GM18870 (cell line): ENCODE measurements at regions not wholly inside any gene's neighbourhood (a gene's known extent, or its start where the extent isn't known, plus 50 kb on each side); places are given as distances from the start of the nearest gene placed in this dataset.
"Not testable (repeated sequence)": the region's sequence is repeated elsewhere in the genome, so short reads cannot be mapped to it uniquely, and the experiment has no call there.

ENCODE experiments used
- ATAC-seq: cut with Tn5 transposase; IDR thresholded peaks from one replicate; pipeline ENCODE4 v1.9.1; 2021; ENCODE audit warnings: moderate library complexity; ENCODE audit not compliant: unreplicated experiment

- ATAC-seq, result no peak
Measured at GRCh38 chr1:118578276-118578675, 393.2 kb upstream of the SPAG17 start.

GRCh38 chr1:118575060-118575459 lies 390.0 kb upstream of the SPAG17 start:
- no peak for ATAC-seq

- no peak for ATAC-seq
Measured at GRCh38 chr1:118564961-118565703, 380.1 kb upstream of the SPAG17 start.

- peak; percentile 96 for ATAC-seq
Measured at GRCh38 chr1:118563981-118564951, 379.2 kb upstream of the SPAG17 start.

GRCh38 chr1:118558933-118559332 lies 373.9 kb upstream of the SPAG17 start:
- no peak for ATAC-seq

GRCh38 chr1:118556936-118557335 lies 371.9 kb upstream of the SPAG17 start:
- ATAC-seq, result no peak

GRCh38 chr1:118555638-118556037 lies 370.6 kb upstream of the SPAG17 start:
- ATAC-seq, result no peak

GRCh38 chr1:118535901-118536300 lies 350.9 kb upstream of the SPAG17 start:
- no peak for ATAC-seq

- not testable (repeated sequence) for ATAC-seq
Measured at GRCh38 chr1:118511922-118512321, 326.9 kb upstream of the SPAG17 start.

- no peak for ATAC-seq
Measured at GRCh38 chr1:118504867-118505266, 319.8 kb upstream of the SPAG17 start.

- ATAC-seq, result no peak
Measured at GRCh38 chr1:118504221-118504644, 319.2 kb upstream of the SPAG17 start.

- no peak for ATAC-seq
Measured at GRCh38 chr1:118503752-118504151, 318.7 kb upstream of the SPAG17 start.

GRCh38 chr1:118494998-118495397 lies 310.0 kb upstream of the SPAG17 start:
- no peak for ATAC-seq

GRCh38 chr1:118488787-118489186 lies 303.8 kb upstream of the SPAG17 start:
- no peak for ATAC-seq

GRCh38 chr1:118487932-118488331 lies 302.9 kb upstream of the SPAG17 start:
- no peak for ATAC-seq

- ATAC-seq, result no peak
Measured at GRCh38 chr1:118487091-118487490, 302.1 kb upstream of the SPAG17 start.

- ATAC-seq, result no peak
Measured at GRCh38 chr1:118486199-118486598, 301.2 kb upstream of the SPAG17 start.

GRCh38 chr1:118485757-118486156 lies 300.7 kb upstream of the SPAG17 start:
- no peak for ATAC-seq

GRCh38 chr1:118484893-118485292 lies 299.9 kb upstream of the SPAG17 start:
- ATAC-seq, result no peak

GRCh38 chr1:118483245-118484006 lies 298.4 kb upstream of the SPAG17 start:
- ATAC-seq, result no peak

- no peak for ATAC-seq
Measured at GRCh38 chr1:118481126-118481525, 296.1 kb upstream of the SPAG17 start.
